GM23248 (cell line): ENCODE measurements at regions not wholly inside any gene's neighbourhood (a gene's known extent, or its start where the extent isn't known, plus 50 kb on each side); places are given as distances from the start of the nearest gene placed in this dataset.

Source experiments
- EZH2 ChIP-seq: fragments of 200-600 bp; sonication (generic); IDR thresholded peaks from 2 replicates; pipeline ENCODE4 v1.6.1; 2018; ENCODE audit warnings: antibody characterized with exemption, mild to moderate bottlenecking; ENCODE audit not compliant: insufficient read depth, poor library complexity, severe bottlenecking
- EZH2phosphoT487 ChIP-seq: fragments of 200-600 bp; sonication (generic); IDR thresholded peaks from 2 replicates; pipeline ENCODE4 v1.6.1; 2018; ENCODE audit warnings: antibody characterized with exemption, moderate library complexity, mild to moderate bottlenecking, low read depth; ENCODE audit not compliant: insufficient read depth

DNA sequence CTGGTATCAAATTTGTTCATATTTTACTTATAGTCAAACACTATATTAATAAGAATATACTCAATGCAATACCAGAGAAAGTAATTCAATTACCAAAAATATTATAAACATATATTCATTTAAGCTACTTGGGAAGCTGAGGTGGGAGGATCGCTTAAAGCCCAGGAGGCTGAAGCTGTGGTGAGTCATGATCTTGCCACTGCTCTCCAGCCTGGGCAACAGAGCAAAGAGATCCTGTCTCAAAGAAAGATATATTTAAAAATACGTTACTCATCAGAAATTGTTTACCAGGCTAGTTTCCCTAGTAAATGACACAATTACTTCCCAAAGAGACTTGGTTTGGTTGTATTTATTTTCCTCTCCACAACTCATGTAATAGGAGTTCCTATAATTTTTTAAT, 433.6 kb downstream of the GASK1B start:
- no peak for TF ChIP-seq EZH2
- no peak for TF ChIP-seq EZH2phosphoT487
